Medulla oblongata (tissue), 1 donor: ENCODE measurements at regions not wholly inside any gene's neighbourhood (a gene's known extent, or its start where the extent isn't known, plus 50 kb on each side); places are given as distances from the start of the nearest gene placed in this dataset.

ENCODE experiments used
- DNase-seq: peaks from one replicate; pipeline ENCODE4 v3.0.0-alpha.2; 2015; ENCODE audit errors: extremely low spot score

DNA sequence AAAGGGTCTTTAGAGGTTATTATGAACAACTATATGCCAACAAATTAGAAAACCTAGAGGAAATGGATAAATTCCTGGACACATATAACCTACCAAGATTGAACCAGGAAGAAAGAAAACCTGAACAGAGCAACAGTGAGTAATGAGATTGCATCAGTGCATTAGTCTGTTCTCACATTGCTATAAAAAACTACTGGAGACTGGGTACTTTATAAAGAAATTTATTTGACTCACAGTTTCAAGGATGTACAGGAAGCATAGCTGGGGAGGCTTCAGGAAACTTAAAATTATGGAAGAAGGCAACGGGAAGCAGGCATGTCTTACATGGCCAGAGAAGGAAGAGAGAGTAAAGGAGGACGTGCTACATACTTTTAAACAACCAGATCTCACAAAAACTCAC lies 70.8 kb upstream of the GNAZ start:
- no peak for DNase-seq

DNA sequence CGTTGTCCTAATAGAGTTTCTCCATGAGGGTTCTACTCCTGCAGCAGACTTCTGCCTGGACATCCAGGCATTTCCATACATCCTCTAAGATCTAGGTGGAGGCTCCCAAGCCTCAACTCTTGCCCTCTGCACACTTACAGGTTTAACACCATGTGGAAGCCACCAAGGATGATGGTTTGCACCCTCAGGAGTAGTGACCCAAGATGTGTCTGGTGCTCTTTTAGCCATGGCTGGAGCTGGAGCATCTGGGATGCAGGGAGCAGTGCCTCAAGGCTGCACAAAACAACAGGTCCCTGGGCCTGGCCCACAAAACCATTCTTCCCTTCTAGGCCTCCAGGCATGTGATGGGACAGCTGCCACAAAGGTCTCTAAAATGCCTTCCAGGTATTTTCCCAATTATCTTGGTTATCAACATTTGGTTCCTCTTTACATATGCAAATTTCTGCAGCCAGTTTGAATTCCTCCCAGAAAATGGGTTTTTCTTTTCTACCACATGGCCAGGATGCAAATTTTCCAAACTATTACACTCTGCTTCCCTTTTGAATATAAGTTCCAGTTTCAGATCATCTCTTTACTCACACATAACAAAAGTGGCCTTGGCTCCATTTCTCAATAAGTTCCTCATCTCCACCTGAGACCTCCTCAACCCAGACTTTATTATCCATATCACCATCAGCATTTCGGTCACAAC lies 69.5 kb upstream of the GNAZ start:
- no peak for DNase-seq

DNA sequence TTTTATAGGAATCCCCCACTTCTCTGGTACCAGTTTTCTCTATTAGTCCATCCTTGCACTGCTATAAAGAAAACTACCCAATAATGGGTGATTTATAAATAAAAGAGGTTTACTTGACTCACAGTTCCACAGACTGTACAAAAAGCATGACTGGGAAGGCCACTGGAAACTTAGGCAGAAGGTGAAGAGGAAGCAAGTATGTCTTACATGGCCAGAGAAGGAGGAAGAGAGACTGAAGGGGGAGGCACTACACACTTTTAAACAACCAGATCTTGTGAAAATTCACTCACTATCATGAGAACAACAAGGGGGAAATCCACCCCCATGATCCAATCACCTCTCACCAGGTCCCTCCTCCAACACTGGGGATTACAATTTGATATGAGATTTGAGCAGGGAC lies 68.9 kb upstream of the GNAZ start:
- DNase-seq = no peak

DNA sequence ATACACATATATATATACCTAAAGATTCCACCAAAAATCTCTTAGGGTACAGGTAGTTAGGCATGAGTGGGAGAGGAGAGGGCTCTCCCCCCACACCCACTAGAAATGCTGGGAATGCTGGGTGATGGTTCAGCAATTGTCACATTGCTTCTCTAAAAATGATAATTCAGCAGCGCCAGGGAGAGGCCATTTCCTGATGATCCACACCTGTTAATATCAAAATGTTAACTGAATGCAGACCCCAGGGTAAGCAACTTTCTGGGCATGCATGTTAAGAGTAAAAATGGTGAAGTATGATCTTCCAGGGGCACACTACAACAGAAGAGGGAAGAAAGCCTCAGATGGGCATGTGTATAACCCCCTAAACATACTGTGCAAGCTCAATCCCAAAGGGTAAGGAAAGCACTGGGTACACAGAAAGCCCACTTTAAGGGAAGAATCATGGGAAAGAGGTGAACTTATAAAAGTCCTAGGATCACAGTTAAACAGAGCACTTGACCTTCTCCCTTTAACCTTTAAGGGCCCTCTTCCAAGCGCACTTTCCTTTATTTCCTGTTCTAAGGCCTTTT lies 67.6 kb upstream of the GNAZ start:
- DNase-seq = no peak

- DNase-seq = no peak
Measured at GRCh38 chr22:23007823-23008222, 62.5 kb upstream of the GNAZ start.

GRCh38 chr22:23008896-23009295 lies 61.4 kb upstream of the GNAZ start:
- DNase-seq = no peak
